ENCODE measurements at regions not wholly inside any gene's neighbourhood (a gene's known extent, or its start where the extent isn't known, plus 50 kb on each side); places are given as distances from the start of the nearest gene placed in this dataset.
"Not testable (repeated sequence)": the region's sequence is repeated elsewhere in the genome, so short reads cannot be mapped to it uniquely, and the experiment has no call there.

DNA sequence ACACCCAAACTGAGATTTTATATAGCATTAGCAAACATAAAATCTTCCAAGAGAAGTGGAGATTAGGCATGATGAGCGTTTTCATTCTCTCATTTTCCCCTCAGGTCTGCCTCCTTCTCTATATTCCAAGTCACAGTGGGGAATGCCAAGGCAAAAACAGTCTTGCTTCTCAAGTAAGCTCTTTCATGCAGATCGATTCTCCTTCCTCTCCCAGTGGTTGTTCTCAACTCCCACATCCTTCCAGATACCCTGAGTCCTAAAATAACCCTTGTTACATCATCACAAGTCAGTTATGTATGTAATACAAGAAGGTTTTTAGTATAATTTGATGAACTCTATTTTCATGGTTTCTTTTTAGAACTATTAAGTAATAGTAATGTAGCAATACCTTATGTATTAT, 150.6 kb downstream of the TXNL1 start:
- no peak for DNase-seq

DNA sequence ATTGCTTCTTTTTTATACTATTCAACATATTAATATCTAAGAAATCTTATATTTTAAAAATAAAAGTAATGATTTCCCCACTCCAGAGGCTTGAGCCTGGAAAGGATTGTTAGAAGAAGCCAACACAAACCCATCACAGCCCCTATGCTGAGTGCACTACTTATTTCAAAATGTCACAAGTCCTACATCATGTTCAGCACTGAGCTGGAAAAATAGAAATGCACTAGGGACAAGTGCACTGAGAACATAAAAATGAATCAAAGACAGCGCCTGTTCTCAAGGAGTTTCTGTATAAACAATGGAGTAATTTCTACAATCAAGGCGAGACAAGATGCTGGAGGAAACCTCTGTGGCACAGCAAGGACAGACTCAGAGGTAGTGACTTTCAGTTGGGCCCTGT, 155.0 kb downstream of the TXNL1 start:
- no peak for DNase-seq

DNA sequence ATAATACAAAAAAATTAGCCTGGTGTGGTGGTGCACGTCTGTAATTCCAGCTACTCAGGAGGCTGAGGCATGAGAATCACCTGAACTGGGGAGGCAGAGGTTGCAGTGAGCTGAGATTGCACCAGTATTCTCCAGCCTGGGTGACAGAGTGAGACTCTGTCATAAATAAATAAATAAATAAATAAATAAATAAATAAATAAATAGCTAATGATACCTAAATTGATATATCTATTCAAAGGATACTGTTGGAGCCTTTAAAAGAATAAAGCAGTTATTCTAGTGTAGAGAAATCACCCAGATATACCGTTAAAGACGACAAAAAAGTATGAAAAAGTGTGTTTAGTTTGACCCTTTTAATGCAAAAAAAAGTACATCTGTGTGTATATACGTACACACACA, 155.6 kb downstream of the TXNL1 start:
- not testable (repeated sequence) for DNase-seq

DNA sequence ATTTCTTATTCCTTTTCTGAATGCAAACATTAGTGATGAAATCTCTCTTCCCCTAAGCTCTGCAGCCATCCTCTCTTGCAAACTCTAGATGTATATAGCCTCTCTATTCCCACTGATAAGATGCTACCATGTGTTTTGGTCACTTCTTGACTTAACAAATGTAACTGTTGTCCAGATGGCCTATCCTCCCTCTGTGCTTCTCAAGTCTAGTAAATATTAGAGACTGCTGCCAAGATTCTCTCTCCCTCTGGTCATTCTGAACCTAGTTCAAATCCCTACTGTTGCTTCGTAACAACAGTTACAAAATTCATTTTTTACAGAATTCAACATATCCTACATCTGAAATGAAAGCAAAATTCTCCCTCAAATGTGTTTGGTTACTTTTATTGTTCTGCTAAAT, 156.6 kb downstream of the TXNL1 start:
- no peak for DNase-seq

DNA sequence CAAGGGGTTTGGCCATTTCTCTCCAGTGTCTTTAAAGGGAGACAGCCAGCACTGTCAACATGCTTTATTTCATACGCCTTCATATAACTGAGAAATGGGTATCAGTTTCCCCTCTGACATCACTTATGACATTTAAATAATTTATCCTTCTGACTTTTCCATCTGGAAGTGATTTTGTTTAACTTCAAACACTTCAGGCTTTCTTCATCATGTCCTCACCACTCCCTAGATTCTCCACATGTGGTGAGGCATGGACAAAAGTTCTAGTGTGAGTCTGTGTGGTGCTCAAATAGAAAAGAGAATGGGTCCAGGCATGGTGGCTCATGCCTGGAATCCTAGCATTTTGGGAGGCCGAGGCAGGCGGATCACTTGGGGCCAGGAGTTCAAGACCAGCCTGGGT, 158.6 kb downstream of the TXNL1 start:
- DNase-seq, result no peak

DNA sequence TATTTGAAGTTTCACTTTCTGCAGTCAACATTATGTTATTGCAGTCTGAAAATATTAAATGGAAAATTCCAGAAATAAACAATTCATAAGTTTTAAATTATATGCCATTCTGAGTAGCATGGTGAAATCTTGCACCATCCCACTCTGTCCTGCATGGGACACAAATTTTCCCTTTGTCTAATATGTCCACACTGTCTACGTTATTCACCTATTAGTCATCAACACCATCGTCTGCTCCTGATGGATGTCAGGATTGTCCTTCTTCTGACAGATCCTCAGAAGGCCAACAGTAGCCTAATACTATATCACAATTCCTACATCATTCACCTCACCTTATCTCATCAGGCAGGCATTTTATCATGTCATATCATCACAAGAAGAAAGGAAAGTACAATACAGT, 163.1 kb downstream of the TXNL1 start:
- no peak for DNase-seq

DNA sequence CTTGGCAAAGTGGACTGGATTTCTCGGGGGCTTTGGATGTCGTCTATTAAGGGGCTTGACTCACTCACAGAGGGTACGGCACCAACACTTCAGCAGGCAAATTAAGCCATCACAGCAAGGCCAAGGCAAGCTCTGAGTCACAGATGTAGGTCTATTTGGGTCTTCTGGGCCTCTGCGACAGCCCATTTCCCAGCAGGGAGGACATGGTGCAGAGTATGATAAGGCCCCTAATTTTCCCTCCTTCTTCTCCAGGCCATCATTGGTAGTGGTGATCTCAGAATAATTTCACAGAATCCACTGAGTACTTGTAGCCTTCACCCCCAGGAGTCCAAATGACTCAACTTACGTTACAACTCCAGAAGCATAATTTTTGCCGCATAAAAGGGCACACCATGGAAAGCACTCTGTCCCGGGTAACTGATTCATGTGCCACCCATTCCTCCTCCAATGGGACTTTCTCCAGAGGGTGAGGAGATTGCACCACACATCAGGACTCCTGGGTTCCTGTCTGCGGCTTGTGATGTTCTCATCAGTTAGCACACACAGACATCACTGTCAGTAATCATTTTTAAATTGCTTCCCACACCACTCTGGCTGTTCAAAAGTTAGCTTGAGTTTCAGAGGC, 164.9 kb downstream of the TXNL1 start:
- DNase-seq, result no peak

DNA sequence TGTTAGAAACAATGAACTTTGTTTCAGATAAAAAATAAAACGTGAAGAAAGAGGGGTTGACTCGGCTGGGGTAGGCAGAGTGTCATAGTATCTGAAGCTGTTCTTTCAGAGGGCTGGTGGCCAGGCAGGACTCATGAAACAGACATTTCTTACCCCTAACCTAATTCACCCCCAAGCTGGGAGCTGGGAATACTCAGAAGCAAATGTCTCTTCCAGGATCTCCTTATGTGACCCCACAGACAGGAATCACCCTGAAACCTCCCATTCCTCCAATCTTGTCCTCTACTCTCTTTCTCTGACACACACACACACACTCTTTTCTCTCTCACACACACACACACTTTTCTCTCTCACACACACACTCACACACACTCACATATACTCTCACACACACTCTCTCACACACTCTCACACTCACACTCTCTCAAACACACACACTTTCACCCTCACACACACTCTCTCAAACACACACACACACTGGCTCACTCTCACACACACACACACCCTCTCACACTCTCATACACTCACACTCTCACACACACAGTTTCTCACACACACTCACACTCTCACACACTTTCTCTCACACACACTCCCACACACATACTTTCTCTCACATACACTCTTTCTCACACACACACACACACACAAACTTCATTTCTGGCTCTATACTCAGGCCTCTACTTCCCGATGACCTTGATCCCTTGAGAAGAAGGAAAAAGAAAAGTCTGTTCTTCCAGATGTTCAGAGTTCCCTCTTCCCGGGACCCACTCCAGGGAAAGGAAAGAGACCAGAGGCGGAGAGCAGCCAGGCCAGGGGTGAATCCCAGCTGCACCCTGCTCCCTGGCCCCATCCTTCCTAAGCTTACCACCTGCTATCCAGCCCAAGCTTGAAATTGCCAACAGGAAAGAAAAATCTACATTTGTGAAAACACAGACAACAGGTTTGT, 167.7 kb downstream of the TXNL1 start:
- no peak for DNase-seq

DNA sequence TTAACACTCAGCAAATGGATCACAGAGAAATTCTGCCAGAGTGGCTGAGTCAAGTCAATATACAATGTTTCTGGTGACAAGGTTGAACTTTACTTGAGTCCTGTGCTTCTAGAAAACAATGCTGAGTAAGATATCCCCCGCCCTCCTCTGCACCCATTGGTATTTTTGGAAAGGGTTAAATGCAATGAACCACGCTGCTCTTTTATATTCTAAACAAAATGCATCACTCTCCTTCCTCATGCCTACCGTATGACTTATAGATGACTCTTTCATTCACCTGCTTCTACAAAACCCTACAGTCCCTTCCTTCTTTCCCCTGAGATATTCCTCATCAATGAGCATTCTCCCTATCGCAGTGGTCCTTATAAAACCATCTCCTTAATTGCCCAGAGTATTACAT, 168.8 kb downstream of the TXNL1 start:
- no peak for DNase-seq

DNA sequence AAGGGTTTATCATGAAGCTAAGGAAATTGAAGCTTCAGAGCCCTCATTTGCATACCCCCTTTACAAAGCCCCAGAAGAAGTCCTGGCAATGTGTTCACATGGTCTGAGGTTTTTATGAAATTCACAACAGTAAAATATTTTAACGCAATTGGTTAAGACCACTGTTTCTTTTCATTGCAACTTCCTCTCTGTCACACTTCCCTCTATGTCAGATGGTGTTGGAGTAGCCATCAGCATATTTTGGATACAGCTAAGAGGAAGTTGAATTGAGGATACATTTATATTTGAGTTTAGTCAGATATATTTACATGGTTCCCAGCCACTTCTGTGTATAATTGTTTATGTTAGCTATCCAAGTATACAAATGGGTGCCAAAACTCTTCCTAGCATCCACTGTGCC, 170.0 kb downstream of the TXNL1 start:
- DNase-seq, result no peak

DNA sequence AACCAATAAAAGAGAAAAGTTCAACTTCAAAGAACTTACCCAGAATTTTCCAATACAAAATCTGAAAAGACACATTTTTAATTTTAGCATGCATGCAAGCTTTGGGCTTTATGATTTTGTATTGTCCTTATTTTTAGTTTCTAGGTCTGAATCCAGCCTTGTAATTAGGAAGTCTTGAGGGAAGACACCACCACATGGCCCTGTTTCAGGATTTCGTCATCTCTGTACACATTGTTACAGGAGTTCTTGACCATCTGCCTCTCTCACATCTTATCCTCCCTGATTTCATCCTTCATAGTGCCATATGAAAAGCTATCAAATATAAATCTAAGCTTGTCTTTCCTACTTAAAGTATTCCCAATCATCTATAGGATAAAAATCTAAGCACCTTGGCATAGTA, 176.1 kb downstream of the TXNL1 start:
- no peak for DNase-seq

DNA sequence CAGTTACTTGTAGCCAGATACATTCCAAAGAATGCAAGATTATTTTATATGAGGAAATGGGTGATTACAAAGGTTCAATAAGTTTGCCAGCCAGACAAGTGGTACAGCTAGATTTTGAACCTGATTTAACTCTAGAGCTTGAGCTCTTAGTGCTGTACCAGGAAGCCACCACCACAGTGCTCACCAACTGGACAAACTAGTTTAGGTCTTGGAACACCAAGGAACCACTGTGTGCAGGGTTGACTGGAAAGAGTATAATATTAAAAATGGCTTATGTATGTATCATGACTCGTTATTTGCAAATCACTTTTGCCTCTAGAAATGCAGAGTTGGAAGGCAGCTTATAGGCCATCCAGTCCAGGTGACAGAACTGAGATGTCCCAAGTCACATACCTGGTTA, 177.2 kb downstream of the TXNL1 start:
- DNase-seq, result no peak

DNA sequence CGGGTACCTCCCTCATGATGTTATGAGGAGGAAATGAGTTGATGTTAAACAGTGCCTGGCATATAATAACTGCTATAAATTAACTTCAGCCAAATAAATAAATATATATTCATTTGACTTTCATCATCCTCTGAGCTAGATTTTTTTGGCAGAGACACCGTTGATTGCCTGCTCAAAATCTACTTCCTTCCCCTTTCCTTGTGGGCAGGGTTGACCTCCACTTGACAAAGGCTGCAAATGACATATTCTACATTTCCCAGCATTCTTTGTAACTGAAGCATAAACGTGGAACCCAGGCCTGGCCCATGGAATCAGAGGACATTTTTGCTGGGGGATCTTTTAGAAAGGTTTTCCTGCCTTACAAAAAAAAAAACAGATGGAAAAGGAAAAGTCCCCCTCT, 177.8 kb downstream of the TXNL1 start:
- no peak for DNase-seq

DNA sequence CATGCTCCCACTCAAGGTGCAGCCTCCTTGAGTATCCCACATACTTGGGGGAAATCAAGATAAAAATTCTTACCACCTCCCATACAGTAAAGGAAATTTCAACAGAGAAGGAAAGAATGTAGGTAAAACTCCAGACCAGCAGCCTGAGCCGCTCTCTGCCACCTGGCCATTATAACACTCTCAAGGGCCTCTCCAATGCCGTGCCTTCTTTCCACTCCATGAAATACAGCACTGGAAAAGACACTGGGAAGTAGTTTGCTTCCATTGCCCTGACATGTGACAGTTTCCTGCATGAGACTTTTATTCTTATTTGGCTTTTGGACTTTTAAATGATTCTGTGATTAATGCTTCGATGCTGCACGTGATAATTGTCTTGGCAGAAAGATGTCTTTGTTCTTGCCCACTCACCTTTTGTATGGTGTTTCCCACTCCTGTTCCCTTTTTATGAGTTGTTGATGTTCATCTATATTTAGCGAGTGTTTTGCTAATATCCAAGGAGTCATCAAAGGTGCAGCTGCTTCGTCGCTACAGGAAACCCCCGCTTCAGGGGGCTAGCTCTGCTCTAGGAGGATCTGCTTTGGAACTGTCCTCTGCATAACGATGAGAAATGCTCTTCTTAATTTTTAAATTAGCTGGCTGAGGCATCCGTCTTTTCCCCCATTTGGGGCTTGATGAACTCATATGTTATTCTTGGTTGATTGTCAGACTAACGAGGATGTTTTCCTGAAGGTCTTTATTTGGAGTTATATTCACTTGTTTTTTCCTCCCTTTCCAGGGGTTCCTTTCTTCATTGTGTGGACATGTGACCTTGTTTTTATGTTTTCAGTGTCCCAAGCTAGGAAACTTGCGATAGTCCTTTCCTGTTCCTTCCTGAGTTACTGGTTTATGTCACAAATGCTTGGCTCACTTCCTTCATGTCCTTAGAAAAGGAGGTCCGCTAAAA, 179.4 kb downstream of the TXNL1 start:
- no peak for DNase-seq

DNA sequence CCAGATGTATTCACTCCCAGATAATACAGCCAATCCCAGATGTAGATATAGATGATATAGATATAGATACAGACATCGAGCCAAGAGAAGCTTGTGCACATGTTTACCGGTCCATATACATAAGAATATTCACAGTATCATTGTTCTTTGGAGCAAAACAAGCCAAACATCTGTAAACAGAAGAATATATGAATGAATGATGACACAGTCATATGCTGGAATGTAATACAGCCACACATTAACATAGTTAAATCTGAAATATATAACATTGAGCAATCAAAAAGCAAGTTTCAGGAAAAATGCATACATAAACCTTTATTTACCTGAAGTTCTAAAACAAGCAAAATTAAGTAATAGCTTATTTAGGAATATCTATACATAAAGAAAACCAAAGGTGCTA, 182.5 kb downstream of the TXNL1 start:
- no peak for DNase-seq

DNA sequence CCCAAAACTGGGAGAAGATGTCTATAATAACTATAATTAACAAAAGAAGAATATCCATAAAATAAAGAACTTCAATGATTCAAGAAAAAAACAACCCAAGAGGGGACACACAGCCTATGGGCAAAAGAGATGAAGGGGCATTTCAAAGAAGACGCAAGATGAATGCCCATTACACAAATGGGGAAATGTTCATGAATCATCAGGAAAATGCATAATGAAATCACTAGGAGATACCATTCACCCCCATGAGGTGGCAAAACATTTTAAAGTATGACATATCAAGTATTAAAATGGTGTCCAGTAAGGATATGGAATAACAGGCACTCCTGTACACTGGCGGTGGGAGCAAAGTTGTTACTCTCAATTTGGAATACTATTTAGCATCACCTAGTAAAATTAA, 183.3 kb downstream of the TXNL1 start:
- DNase-seq, result no peak

DNA sequence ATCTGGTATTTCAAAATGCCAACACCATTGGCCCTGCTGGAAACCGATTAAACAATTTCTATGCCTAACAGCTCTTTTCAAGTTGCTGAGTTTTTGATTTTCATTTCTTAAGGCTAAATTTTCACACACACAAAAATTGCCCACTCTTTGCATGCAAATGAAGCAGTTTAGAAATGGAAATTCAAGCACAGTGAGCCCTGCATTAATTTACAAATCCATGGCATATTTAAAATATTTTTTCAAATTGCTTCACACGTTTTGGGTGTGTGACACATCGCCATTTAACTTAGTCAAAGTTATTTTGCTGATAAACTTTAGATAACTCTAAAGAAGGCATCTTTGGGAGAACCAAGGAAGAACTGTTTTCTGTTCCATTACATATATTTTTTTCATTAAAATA, 184.8 kb downstream of the TXNL1 start:
- no peak for DNase-seq

DNA sequence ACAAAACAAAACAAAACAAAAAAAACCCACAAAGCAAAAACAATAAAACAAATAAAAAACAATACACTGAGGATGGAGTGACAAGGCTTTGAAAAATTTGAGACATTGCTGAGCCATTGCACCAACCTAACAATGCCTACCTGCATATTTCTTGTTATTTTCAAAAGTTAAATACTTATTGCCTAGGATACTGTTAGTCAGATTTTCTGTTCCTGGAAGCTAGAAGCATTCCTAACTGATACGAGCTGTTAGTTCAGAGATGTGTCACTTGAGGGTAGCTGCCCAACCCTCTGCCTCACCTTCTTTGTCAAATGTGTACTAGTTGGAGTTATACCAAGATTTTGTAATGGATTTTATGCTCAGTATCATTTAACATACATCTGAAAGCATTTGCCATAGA, 187.2 kb downstream of the TXNL1 start:
- DNase-seq, result no peak

DNA sequence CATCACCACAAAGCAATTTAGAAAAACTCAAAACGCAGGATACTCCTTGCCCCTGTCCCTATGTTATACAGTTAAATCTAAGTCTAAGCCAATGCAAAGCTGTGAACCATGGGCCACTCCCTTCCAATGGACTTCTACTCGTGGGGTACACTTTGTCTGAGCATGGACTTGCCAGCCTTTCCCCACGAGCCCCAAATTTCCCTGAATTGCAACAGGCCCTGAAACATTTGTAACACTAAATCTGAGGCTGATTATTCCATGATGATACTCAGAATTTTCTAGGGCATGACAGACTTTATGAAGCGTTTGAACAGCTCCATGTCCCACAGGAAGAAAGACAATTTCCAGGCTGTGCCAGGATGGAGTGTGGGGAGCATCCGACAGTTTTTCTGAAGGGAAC, 189.6 kb downstream of the TXNL1 start:
- DNase-seq, result no peak

DNA sequence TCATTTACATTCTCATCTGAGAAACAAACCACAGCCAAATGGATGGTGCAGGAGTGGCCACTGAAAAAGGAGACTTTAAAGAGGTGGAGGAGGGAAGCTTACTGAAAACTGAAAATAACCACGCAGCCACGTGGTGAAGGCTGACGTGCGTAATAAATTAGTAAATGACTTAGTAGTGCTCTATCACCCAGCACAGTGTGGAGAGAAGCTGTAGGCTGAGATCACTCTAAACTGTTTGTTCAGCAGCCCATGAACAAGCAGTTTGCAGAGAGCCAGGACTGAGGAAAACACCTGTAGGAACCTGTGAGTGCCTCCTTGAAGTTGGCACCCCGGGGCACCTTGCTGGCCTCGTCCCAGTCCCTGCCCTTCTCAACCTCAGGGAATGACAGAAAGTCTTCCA, 193.0 kb downstream of the TXNL1 start:
- no peak for DNase-seq

DNA sequence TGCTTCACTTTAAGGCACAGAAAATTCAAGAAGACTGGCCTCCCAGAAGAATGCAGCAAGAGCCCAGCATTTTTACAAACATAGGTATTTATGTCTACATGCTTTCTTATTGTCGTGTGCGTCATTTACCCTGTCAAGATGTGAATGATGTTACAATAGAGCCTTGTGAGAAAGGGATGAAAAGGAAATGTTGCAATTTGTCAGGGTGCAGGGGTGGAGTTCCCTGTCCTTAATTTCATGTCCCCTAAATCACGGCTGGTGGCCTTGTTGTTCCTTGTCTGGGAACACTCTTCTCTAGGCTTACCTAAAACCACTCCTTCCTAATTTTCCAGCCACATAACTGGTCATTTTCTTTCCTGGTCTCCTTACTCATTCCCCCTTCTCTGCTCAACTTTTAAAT, 194.2 kb downstream of the TXNL1 start:
- DNase-seq, result no peak

DNA sequence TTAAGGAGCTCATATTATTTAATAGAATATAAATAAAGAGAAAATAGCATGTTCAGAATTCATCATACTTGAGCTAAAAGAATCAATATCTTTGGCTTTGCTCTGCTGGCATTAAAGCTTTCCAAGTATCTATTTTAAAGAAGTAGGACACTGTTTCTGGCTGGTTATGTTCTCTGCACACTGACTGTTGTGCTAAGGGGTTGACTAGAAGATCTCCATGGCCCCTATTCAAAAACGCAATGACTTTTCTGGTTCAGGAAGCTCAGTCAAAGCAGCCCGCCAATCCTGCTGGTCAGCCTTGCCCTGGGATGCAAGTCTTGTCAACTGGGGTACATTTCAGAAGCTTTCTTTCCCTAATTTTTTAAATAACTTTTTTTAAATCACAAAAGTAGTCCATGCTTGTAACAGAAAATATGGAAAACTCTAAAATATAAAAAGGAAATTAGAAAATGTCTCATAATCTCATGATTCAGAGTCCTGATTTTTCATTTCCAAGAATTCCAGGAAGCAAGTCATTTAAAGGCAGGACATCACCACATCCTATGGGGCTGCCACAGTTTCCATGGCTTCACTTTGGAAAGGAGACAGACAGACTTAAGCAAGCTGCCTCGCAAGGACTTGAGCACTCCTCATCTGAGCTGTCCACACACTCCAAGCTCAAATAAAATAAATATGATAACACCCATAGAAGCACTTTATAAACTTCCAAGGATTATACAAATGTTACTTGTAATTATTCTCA, 195.1 kb downstream of the TXNL1 start:
- no peak for DNase-seq

DNA sequence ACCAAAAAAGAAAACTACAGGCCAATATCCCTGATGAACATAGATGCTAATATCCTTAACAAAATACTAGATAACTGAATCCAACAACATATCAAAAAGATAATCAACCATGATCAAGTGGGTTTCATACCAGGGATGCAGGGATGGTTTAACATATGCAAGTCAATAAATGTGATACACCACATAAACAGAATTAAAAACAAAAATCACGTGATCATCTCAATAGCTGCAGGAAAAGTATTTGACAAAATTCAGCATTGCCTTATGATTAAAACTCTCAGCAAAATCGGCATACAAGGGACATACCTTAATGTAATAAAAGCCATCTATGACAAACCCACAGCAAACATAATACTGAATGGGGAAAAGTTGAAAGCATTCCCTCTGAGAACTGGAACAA, 199.9 kb downstream of the TXNL1 start:
- not testable (repeated sequence) for DNase-seq
